SK-N-MC (cell line): ENCODE measurements at regions not wholly inside any gene's neighbourhood (a gene's known extent, or its start where the extent isn't known, plus 50 kb on each side); places are given as distances from the start of the nearest gene placed in this dataset.

Source experiments
- EZH2 ChIP-seq: fragments of 200-600 bp; sonication (generic); IDR thresholded peaks from one replicate; pipeline ENCODE4 v1.6.1; 2017; ENCODE audit warnings: antibody characterized with exemption
- FOXP2 ChIP-seq: optimal IDR thresholded peaks from 2 replicates; pipeline ENCODE3; 2011; ENCODE audit warnings: mild to moderate bottlenecking, moderate library complexity; ENCODE audit not compliant: insufficient read depth; ENCODE audit errors: extremely low read length, control extremely low read depth
- POLR2AphosphoS5 ChIP-seq: IDR thresholded peaks from 2 replicates; pipeline ENCODE4 v1.6.1; 2012; ENCODE audit warnings: mild to moderate bottlenecking, low read depth, low read length, borderline replicate concordance

GRCh38 chr13:72164811-72165210 is 297.8 kb upstream of the DACH1 start:
- no peak for TF ChIP-seq POLR2AphosphoS5
- TF ChIP-seq EZH2 = no peak
- no peak for TF ChIP-seq FOXP2
